BJ (cell line): ENCODE measurements at regions not wholly inside any gene's neighbourhood (a gene's known extent, or its start where the extent isn't known, plus 50 kb on each side); places are given as distances from the start of the nearest gene placed in this dataset.

Experiments used
- CTCF ChIA-PET: fragments of 350-600 bp; formaldehyde crosslinking; extraction: SDS; loops from one replicate; lab custom pipeline; 2021; ENCODE audit warnings: antibody characterized with exemption, inconsistent platforms; lab: Yijun Ruan, JAX
- POLR2A ChIA-PET: fragments of 300-600 bp; sonication (Branson Sonifier 250); formaldehyde crosslinking; extraction: SDS; loops from one replicate; lab custom pipeline; 2021; ENCODE audit warnings: antibody characterized with exemption; lab: Charles Lee
- DNase-seq: peaks from one replicate; pipeline ENCODE4 v3.0.0-alpha.2; 2011; ENCODE audit warnings: low read depth
- H3K27me3 ChIP-seq: 2 replicates; pipeline ENCODE4 v1.6.0; 2011; ENCODE audit warnings: low read length; ENCODE audit not compliant: control insufficient read depth, insufficient read depth
- H3K36me3 ChIP-seq: 2 replicates; pipeline ENCODE4 v1.5.1; 2011; ENCODE audit warnings: low read length; ENCODE audit not compliant: control insufficient read depth, insufficient read depth
- H3K4me3 ChIP-seq: 2 replicates; pipeline ENCODE4 v1.5.1; 2011; ENCODE audit warnings: low read depth, mild to moderate bottlenecking, control low read depth, low read length
- TF ChIP-seq, protein P1 (sequence below): IDR thresholded peaks from 2 replicates; pipeline ENCODE4 v1.5.1; 2011; ENCODE audit warnings: low read depth, mild to moderate bottlenecking, control low read depth, inconsistent platforms, low read length, moderate library complexity; ENCODE audit not compliant: insufficient read depth

DNA sequence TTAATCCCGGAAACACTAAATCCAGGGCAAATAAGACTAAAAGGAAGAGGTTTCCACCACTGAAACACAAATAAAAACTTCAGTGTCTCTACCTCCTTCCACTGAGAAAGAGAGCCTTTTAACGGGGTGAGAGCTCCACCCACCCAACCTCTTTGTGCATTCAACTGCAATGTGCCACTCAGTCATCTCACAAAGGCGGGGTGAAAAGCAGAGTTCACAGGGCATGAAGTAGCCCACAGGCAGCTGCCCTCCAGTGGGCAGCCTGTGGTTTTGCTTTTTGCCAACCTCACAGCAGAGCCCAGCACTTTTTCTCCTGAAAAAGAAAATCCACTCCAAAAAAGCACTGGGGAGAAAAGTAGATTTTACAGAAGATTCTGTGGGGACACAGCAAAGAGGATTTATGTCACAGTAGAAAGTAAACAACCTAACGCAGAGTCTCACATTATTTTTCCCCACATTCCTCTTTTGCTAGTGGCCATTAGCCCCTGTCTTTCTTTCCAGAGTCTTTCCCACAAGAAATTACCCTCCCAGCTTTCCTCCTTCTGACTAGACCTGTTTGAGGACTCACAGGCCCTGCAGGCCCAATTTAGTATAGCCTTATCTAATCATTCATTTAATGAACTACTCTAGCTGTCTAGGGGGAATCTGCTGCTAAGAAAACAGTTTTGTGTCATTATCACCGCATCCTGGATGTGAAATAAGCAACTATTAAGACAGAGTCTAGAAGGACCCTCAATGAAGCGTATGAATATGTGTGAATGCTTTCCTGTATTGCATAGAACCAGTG lies 753.8 kb upstream of the FOXG1 start:
- Histone ChIP-seq H3K27me3 (no peaks in the 10 kb centered on the region), H3K36me3 (no peaks in the 10 kb centered on the region), H3K4me3 (no peak overlapping the region)
- CTCF ChIA-PET = no interaction called here
- TF ChIP-seq, protein P1, sequence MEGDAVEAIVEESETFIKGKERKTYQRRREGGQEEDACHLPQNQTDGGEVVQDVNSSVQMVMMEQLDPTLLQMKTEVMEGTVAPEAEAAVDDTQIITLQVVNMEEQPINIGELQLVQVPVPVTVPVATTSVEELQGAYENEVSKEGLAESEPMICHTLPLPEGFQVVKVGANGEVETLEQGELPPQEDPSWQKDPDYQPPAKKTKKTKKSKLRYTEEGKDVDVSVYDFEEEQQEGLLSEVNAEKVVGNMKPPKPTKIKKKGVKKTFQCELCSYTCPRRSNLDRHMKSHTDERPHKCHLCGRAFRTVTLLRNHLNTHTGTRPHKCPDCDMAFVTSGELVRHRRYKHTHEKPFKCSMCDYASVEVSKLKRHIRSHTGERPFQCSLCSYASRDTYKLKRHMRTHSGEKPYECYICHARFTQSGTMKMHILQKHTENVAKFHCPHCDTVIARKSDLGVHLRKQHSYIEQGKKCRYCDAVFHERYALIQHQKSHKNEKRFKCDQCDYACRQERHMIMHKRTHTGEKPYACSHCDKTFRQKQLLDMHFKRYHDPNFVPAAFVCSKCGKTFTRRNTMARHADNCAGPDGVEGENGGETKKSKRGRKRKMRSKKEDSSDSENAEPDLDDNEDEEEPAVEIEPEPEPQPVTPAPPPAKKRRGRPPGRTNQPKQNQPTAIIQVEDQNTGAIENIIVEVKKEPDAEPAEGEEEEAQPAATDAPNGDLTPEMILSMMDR = no peak
- POLR2A ChIA-PET = no interaction called here
- no peak for DNase-seq

- Histone ChIP-seq H3K4me3 (no peak overlapping the region), H3K36me3 (no peaks in the 10 kb centered on the region), H3K27me3 (no peaks in the 10 kb centered on the region)
- ChIA-PET POLR2A (no interaction called here), CTCF (no interaction called here)
- TF ChIP-seq, protein P1 = no peak
- no peak for DNase-seq
Observed at GRCh38 chr14:28020112-28020511, 746.5 kb upstream of the FOXG1 start.

- H3K27me3 ChIP-seq = no peaks in the 10 kb centered on the region
- CTCF ChIA-PET = no interaction called here
- H3K4me3 ChIP-seq = no peak overlapping the region
- POLR2A ChIA-PET = no interaction called here
- DNase-seq = no peak
- H3K36me3 ChIP-seq = no peaks in the 10 kb centered on the region
- TF ChIP-seq, protein P1 = no peak
Observed at GRCh38 chr14:28023853-28024252, 742.7 kb upstream of the FOXG1 start.

DNA sequence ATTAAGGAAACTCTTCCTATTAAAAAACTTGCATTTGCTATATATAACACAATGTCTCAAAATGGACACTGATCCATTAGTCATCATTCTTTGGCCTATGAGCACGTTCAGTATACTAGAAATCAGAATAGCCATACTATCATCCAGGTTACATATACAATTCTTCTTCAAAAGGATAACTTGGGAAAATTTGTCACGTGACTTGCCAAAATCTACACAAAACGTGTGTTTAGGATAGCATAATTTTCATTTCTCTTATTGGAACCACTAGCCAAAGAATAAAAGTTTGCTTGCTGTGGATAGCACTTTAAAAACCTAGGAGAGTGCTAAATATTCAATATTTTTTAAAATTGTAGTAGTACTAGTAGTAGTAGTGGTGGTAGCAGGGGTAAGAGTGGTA lies 714.3 kb upstream of the FOXG1 start:
- CTCF ChIA-PET = no interaction called here
- no peak for DNase-seq
- Histone ChIP-seq H3K36me3 (no peaks in the 10 kb centered on the region), H3K27me3 (no peaks in the 10 kb centered on the region), H3K4me3 (no peak overlapping the region)
- TF ChIP-seq, protein P1 = no peak
- POLR2A ChIA-PET = no interaction called here

GRCh38 chr14:28055008-28055407 lies 711.6 kb upstream of the FOXG1 start:
- no peak for DNase-seq
- ChIA-PET CTCF (no interaction called here), POLR2A (no interaction called here)
- TF ChIP-seq, protein P1 = no peak
- no peaks in the 10 kb centered on the region for H3K27me3 ChIP-seq
- H3K36me3 ChIP-seq = no peaks in the 10 kb centered on the region
- H3K4me3 ChIP-seq = no peak overlapping the region
